ENCODE measurements at regions not wholly inside any gene's neighbourhood (a gene's known extent, or its start where the extent isn't known, plus 50 kb on each side); places are given as distances from the start of the nearest gene placed in this dataset.

DNA sequence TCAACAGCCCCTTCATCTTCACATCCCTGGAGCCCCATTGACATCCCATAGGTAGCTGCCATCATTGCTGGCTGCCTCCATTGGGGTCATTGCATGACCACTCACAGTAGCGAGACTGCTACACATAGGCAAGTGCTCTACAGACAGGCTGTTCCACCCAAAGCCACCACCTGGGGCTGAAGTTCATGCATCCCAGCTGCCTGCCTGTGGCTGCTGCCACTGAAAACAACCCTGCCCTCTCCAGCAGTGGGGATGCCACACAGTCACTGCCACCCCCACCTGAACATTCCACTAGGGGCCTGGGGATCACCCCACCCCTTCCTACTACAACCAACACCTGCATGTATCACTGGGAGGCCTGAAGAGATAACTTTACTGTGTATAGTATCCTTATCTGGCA is 59.5 kb upstream of the CTAGE1 start:
- H2BK120ac ChIP-seq (ENCODE audit: insufficient read depth, low read length, poor library complexity) = no peak overlapping the region
- no peaks in the 10 kb centered on the region for H3K27me3 ChIP-seq (ENCODE audit: insufficient read depth, low read length)
- H3K79me2 ChIP-seq (ENCODE audit: control insufficient read depth, insufficient read depth, low read length, poor library complexity) = no peaks in the 10 kb centered on the region
- H3K9me3 ChIP-seq (ENCODE audit: insufficient read depth, low read depth, low read length) = no peaks in the 10 kb centered on the region
- no CpG with 5 or more reads among the region's 1 CpG for WGBS (ENCODE audit: extremely low coverage, insufficient coverage, insufficient read length)
- no peak overlapping the region for H3K14ac ChIP-seq (ENCODE audit: low read length)
- H4K8ac ChIP-seq (ENCODE audit: low read depth, low read length) = no peak overlapping the region
- no peak overlapping the region for H2AFZ ChIP-seq (ENCODE audit: insufficient read depth, low read length, poor library complexity)
- no peak overlapping the region for H2BK12ac ChIP-seq (ENCODE audit: low read length)
- no peak overlapping the region for H3K4ac ChIP-seq (ENCODE audit: low read depth, low read length)
- H2AK5ac ChIP-seq (ENCODE audit: low read length) = no peak overlapping the region
- no peak overlapping the region for H4K91ac ChIP-seq (ENCODE audit: low read depth, low read length)
- no peaks in the 10 kb centered on the region for H3K36me3 ChIP-seq (ENCODE audit: control insufficient read depth in 1 of 2, insufficient read depth in 2 of 2, low read length in 2 of 2)
- H3K79me1 ChIP-seq (ENCODE audit: low read length) = no peaks in the 10 kb centered on the region
- H4K12ac ChIP-seq (ENCODE audit: low read depth, low read length) = no peak overlapping the region
- H2BK5ac ChIP-seq (ENCODE audit: low read depth, low read length, poor library complexity) = no peak overlapping the region
- H3K4me1 ChIP-seq (ENCODE audit: control insufficient read depth in 1 of 2, insufficient read depth in 2 of 2, low read length in 2 of 2) = peaks cover 3 to 4% of the 10 kb centered on the region in 2 experiments
- H3K23ac ChIP-seq (ENCODE audit: low read length) = no peak overlapping the region
- H3K4me3 ChIP-seq (ENCODE audit: low read depth, low read length) = no peak overlapping the region
- no peak overlapping the region for H3K18ac ChIP-seq (ENCODE audit: low read length)
- H3K27ac ChIP-seq (ENCODE audit: low read depth, low read length) = no peak overlapping the region
- H3K9ac ChIP-seq (ENCODE audit: low read length) = no peak overlapping the region
- no peak for DNase-seq
- H3K4me2 ChIP-seq (ENCODE audit: low read length) = no peak overlapping the region

DNA sequence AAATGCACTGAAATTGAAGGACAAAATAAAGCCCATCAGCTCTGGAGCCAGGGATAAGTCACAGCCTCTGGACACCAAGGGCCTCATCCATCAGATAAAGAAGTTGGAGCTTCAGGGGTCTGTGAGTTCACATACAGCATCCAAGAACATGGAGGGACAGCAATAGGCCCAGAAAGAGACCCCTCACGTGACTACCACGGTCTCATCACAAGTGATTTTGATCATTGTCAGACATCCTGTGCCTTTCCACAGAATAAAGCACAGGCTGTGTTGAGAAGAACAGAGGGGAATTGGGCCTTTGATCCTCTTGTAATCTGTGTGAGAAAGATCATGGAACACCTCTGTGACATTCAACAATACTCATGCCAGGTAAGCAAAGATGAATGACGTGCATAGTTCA is 65.2 kb upstream of the CTAGE1 start:
- Histone ChIP-seq H3K18ac (ENCODE audit: low read length) (no peak overlapping the region), H2AK5ac (ENCODE audit: low read length) (no peak overlapping the region), H3K4me2 (ENCODE audit: low read length) (no peak overlapping the region), H2BK5ac (ENCODE audit: low read depth, low read length, poor library complexity) (no peak overlapping the region), H2BK12ac (ENCODE audit: low read length) (no peak overlapping the region), H2AFZ (ENCODE audit: insufficient read depth, low read length, poor library complexity) (no peak overlapping the region), H3K27me3 (ENCODE audit: insufficient read depth, low read length) (no peaks in the 10 kb centered on the region), H2BK120ac (ENCODE audit: insufficient read depth, low read length, poor library complexity) (no peak overlapping the region), H3K14ac (ENCODE audit: low read length) (no peak overlapping the region), H3K9ac (ENCODE audit: low read length) (no peak overlapping the region), H3K23ac (ENCODE audit: low read length) (no peak overlapping the region), H4K12ac (ENCODE audit: low read depth, low read length) (no peak overlapping the region), H3K36me3 (ENCODE audit: control insufficient read depth in 1 of 2, insufficient read depth in 2 of 2, low read length in 2 of 2) (no peaks in the 10 kb centered on the region), H3K4me1 (ENCODE audit: control insufficient read depth in 1 of 2, insufficient read depth in 2 of 2, low read length in 2 of 2) (no peaks in the 10 kb centered on the region), H3K4me3 (ENCODE audit: low read depth, low read length) (no peak overlapping the region), H4K91ac (ENCODE audit: low read depth, low read length) (no peak overlapping the region), H3K4ac (ENCODE audit: low read depth, low read length) (no peak overlapping the region), H4K8ac (ENCODE audit: low read depth, low read length) (no peak overlapping the region), H3K79me2 (ENCODE audit: control insufficient read depth, insufficient read depth, low read length, poor library complexity) (no peaks in the 10 kb centered on the region), H3K27ac (ENCODE audit: low read depth, low read length) (no peak overlapping the region), H3K79me1 (ENCODE audit: low read length) (no peaks in the 10 kb centered on the region), H3K9me3 (ENCODE audit: insufficient read depth, low read depth, low read length) (no peaks in the 10 kb centered on the region)
- DNase-seq = no peak
- WGBS (ENCODE audit: extremely low coverage, insufficient coverage, insufficient read length) = no CpG with 5 or more reads among the region's 3 CpGs

DNA sequence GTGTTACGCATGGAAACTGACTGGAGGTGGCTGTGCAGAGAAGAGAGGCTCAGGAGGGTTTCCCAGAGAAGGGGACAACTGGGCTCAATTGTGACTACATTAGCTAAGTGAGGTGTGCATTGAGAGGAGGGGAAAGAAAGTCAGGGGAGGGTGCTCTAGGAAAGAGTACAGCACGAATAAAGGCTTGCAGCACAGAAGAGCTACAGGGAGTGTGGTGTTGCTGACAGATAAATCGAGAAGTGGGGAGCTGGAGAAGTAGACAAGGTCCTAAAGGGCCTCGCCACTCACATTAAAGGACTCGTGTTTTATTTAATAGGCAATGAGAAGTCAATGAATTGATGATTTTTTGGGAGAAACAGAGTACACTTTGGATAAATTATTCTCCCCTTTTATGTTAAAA is 65.7 kb upstream of the CTAGE1 start:
- no peak overlapping the region for H3K9ac ChIP-seq (ENCODE audit: low read length)
- no peaks in the 10 kb centered on the region for H3K36me3 ChIP-seq (ENCODE audit: control insufficient read depth in 1 of 2, insufficient read depth in 2 of 2, low read length in 2 of 2)
- H3K79me1 ChIP-seq (ENCODE audit: low read length) = no peaks in the 10 kb centered on the region
- no peak overlapping the region for H3K4me2 ChIP-seq (ENCODE audit: low read length)
- H3K27me3 ChIP-seq (ENCODE audit: insufficient read depth, low read length) = no peaks in the 10 kb centered on the region
- no peaks in the 10 kb centered on the region for H3K79me2 ChIP-seq (ENCODE audit: control insufficient read depth, insufficient read depth, low read length, poor library complexity)
- no peak overlapping the region for H2BK12ac ChIP-seq (ENCODE audit: low read length)
- H4K8ac ChIP-seq (ENCODE audit: low read depth, low read length) = no peak overlapping the region
- no peak overlapping the region for H3K27ac ChIP-seq (ENCODE audit: low read depth, low read length)
- no peak overlapping the region for H4K91ac ChIP-seq (ENCODE audit: low read depth, low read length)
- no peaks in the 10 kb centered on the region for H3K9me3 ChIP-seq (ENCODE audit: insufficient read depth, low read depth, low read length)
- no peak for DNase-seq
- no peak overlapping the region for H3K23ac ChIP-seq (ENCODE audit: low read length)
- no peak overlapping the region for H2BK120ac ChIP-seq (ENCODE audit: insufficient read depth, low read length, poor library complexity)
- no peak overlapping the region for H3K18ac ChIP-seq (ENCODE audit: low read length)
- WGBS (ENCODE audit: extremely low coverage, insufficient coverage, insufficient read length) = no CpG with 5 or more reads among the region's 5 CpGs
- no peaks in the 10 kb centered on the region for H3K4me1 ChIP-seq (ENCODE audit: control insufficient read depth in 1 of 2, insufficient read depth in 2 of 2, low read length in 2 of 2)
- H3K14ac ChIP-seq (ENCODE audit: low read length) = no peak overlapping the region
- H2AK5ac ChIP-seq (ENCODE audit: low read length) = no peak overlapping the region
- no peak overlapping the region for H4K12ac ChIP-seq (ENCODE audit: low read depth, low read length)
- H3K4me3 ChIP-seq (ENCODE audit: low read depth, low read length) = no peak overlapping the region
- H2AFZ ChIP-seq (ENCODE audit: insufficient read depth, low read length, poor library complexity) = no peak overlapping the region
- H3K4ac ChIP-seq (ENCODE audit: low read depth, low read length) = no peak overlapping the region
- no peak overlapping the region for H2BK5ac ChIP-seq (ENCODE audit: low read depth, low read length, poor library complexity)

DNA sequence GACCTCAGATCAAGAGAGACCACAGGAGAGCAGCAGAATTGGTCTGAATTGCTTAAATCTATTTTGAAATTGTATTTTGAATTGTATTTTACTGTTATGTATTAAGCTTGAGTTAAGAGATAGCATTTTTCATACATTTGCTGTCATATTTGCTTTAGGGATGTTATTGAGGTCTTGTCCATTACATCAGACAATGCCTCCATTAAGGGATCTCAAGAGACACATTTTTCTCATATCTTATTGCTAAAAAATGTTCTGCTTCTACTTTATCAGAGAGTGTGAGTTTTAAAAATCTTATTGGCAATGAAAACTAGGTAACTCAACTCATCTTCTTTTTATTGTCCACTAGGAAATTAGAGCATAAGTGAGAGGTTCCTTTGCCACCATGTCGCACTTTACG is 66.8 kb upstream of the CTAGE1 start:
- H4K12ac ChIP-seq (ENCODE audit: low read depth, low read length) = no peak overlapping the region
- H2BK12ac ChIP-seq (ENCODE audit: low read length) = no peak overlapping the region
- H3K9me3 ChIP-seq (ENCODE audit: insufficient read depth, low read depth, low read length) = no peaks in the 10 kb centered on the region
- no peaks in the 10 kb centered on the region for H3K79me2 ChIP-seq (ENCODE audit: control insufficient read depth, insufficient read depth, low read length, poor library complexity)
- H3K4ac ChIP-seq (ENCODE audit: low read depth, low read length) = no peak overlapping the region
- H2AFZ ChIP-seq (ENCODE audit: insufficient read depth, low read length, poor library complexity) = no peak overlapping the region
- no peak overlapping the region for H4K91ac ChIP-seq (ENCODE audit: low read depth, low read length)
- no peak for DNase-seq
- H3K4me2 ChIP-seq (ENCODE audit: low read length) = no peak overlapping the region
- H2BK120ac ChIP-seq (ENCODE audit: insufficient read depth, low read length, poor library complexity) = no peak overlapping the region
- no peak overlapping the region for H3K14ac ChIP-seq (ENCODE audit: low read length)
- no peak overlapping the region for H4K8ac ChIP-seq (ENCODE audit: low read depth, low read length)
- H3K9ac ChIP-seq (ENCODE audit: low read length) = no peak overlapping the region
- no peaks in the 10 kb centered on the region for H3K4me1 ChIP-seq (ENCODE audit: control insufficient read depth in 1 of 2, insufficient read depth in 2 of 2, low read length in 2 of 2)
- H3K79me1 ChIP-seq (ENCODE audit: low read length) = no peaks in the 10 kb centered on the region
- no peak overlapping the region for H3K4me3 ChIP-seq (ENCODE audit: low read depth, low read length)
- no CpG with 5 or more reads among the region's 2 CpGs for WGBS (ENCODE audit: extremely low coverage, insufficient coverage, insufficient read length)
- no peak overlapping the region for H3K18ac ChIP-seq (ENCODE audit: low read length)
- H3K36me3 ChIP-seq (ENCODE audit: control insufficient read depth in 1 of 2, insufficient read depth in 2 of 2, low read length in 2 of 2) = no peaks in the 10 kb centered on the region
- H3K23ac ChIP-seq (ENCODE audit: low read length) = no peak overlapping the region
- H3K27me3 ChIP-seq (ENCODE audit: insufficient read depth, low read length) = no peaks in the 10 kb centered on the region
- H3K27ac ChIP-seq (ENCODE audit: low read depth, low read length) = no peak overlapping the region
- H2BK5ac ChIP-seq (ENCODE audit: low read depth, low read length, poor library complexity) = no peak overlapping the region
- H2AK5ac ChIP-seq (ENCODE audit: low read length) = no peak overlapping the region

Data from trophoblast cell (in vitro differentiated cells and primary cell).